Panc1 (cell line): ENCODE measurements at regions not wholly inside any gene's neighbourhood (a gene's known extent, or its start where the extent isn't known, plus 50 kb on each side); places are given as distances from the start of the nearest gene placed in this dataset.

Source experiments
- ATAC-seq: fragments of 200-7000 bp; cut with Tn5 transposase; 2 replicates; pipeline ENCODE4 v1.9.1; 2020; ENCODE audit warnings: mild to moderate bottlenecking, moderate library complexity
- BruUV-seq: library from RNA; stranded (reverse); fragments of 400-500 nt; replicated peaks from 2 replicates; lab custom pipeline; 2021; lab: Mats Ljungman, UMichigan
- CTCF ChIA-PET: fragments of 300-600 bp; sonication (Branson Sonifier 250); formaldehyde crosslinking; loops from one replicate; lab custom pipeline; 2022; ENCODE audit warnings: antibody characterized with exemption; lab: Charles Lee
- POLR2A ChIA-PET: fragments of 300-600 bp; sonication (Branson Sonifier 250); formaldehyde crosslinking; loops from one replicate; lab custom pipeline; 2022; ENCODE audit warnings: antibody characterized with exemption; lab: Charles Lee
- DNase-seq: peaks from one replicate; pipeline ENCODE4 v3.0.0-alpha.2; 2010; ENCODE audit warnings: low read depth, low spot score
- H3K27ac ChIP-seq: 2 replicates; pipeline ENCODE4 v1.5.1; 2011; ENCODE audit warnings: mild to moderate bottlenecking, low read length, inconsistent platforms
- H3K27me3 ChIP-seq: fragments of 200-500 bp; sonication (Bioruptor generic); 2 replicates; pipeline ENCODE4 v1.6.0; 2014; ENCODE audit warnings: low read length, inconsistent platforms; ENCODE audit not compliant: control insufficient read depth, insufficient read depth
- H3K36me3 ChIP-seq: fragments of 200-500 bp; sonication (Bioruptor generic); 2 replicates; pipeline ENCODE4 v1.5.1; 2014; ENCODE audit warnings: inconsistent platforms, mild to moderate bottlenecking, low read length, moderate library complexity; ENCODE audit not compliant: control insufficient read depth, insufficient read depth
- H3K4me1 ChIP-seq: 2 replicates; pipeline ENCODE4 v1.5.1; 2011; ENCODE audit warnings: inconsistent platforms, mild to moderate bottlenecking, low read length, moderate library complexity; ENCODE audit not compliant: control insufficient read depth, insufficient read depth
- H3K4me3 ChIP-seq, 2 experiments: 2 replicates each; pipeline ENCODE4 v1.5.1; 2011 to 2012; ENCODE audit warnings: low read depth in 2 of 2, low read length in 2 of 2, mild to moderate bottlenecking in 2 of 2, inconsistent platforms in 1 of 2, moderate library complexity in 1 of 2
- H3K9me3 ChIP-seq: fragments of 200-500 bp; sonication (Bioruptor generic); 2 replicates; pipeline ENCODE4 v1.5.1; 2014; ENCODE audit warnings: low read depth, mild to moderate bottlenecking, inconsistent platforms, low read length, moderate library complexity; ENCODE audit not compliant: control insufficient read depth, insufficient read depth
- CTCF ChIP-seq: fragments of 450-650 bp; IDR thresholded peaks from 2 replicates; pipeline ENCODE4 v1.5.1; 2017; ENCODE audit warnings: mild to moderate bottlenecking
- POLR2AphosphoS5 ChIP-seq: IDR thresholded peaks from 2 replicates; pipeline ENCODE4 v1.6.1; 2012; ENCODE audit warnings: mild to moderate bottlenecking, low read depth, low read length, moderate library complexity
- REST ChIP-seq, 2 experiments: IDR thresholded peaks; 2 replicates each; pipeline ENCODE4 v1.6.1; 2011 to 2012; ENCODE audit warnings: low read depth in 2 of 2, control low read depth in 1 of 2, low read length in 1 of 2, mild to moderate bottlenecking in 1 of 2, moderate library complexity in 1 of 2; ENCODE audit not compliant: insufficient read depth in 1 of 2
- SIN3A ChIP-seq: IDR thresholded peaks from 2 replicates; pipeline ENCODE4 v1.6.1; 2012; ENCODE audit warnings: low read depth, mild to moderate bottlenecking, low read length, moderate library complexity, borderline replicate concordance; ENCODE audit not compliant: insufficient read depth
- TCF7L2 ChIP-seq: IDR thresholded peaks from 2 replicates; pipeline ENCODE4 v1.6.1; 2011; ENCODE audit warnings: mild to moderate bottlenecking, low read depth, low read length, inconsistent platforms
- in situ Hi-C: cut with HindIII; loops from 2 replicates; pipeline ENCODE4 v1.10.0; 2016; ENCODE audit warnings: low sequenced_read_pairs, low pct_unique_long_range_greater_than_20kb
- intact Hi-C: fragments of 100-400 bp; cut with micrococcal nuclease; formaldehyde crosslinking; loops from one replicate; pipeline ENCODE4 v1.10.0; 2022; ENCODE audit not compliant: unreplicated experiment

DNA sequence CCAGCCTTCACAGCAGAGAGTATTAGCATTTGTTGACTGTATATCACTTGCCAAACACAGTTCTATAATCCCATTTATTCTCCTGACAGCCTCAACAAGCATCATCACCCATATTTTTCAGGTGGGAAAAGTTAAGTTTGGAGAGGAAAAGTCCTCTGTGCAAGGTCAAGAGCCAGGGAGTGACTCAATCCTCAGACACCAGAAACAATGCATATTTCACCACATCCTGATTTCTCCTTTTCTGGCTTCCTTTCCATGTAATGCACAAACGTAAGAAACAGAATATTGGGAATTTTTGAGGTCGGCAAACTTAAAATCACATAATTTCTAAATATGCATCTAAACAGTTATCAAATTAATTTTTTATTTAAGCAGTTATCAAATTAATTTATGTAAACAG is 116.0 kb upstream of the GADL1 start:
- no peaks in the 10 kb centered on the region for H3K27me3 ChIP-seq
- TF ChIP-seq REST (IDR thresholded peaks at IDR 0.05; ENCODE audit: insufficient read depth in 1 of 2, low read depth in 2 of 2, low read length in 1 of 2) (no peak), TCF7L2 (no peak), POLR2AphosphoS5 (no peak), SIN3A (no peak)
- intact Hi-C loops (no loop called here), in situ Hi-C loops (no loop called here)
- no peak overlapping the region for H3K4me3 ChIP-seq
- no TSS peak for BruUV-seq
- H3K4me1 ChIP-seq, result no peaks in the 10 kb centered on the region
- H3K36me3 ChIP-seq, result no peaks in the 10 kb centered on the region
- ATAC-seq (no peak), DNase-seq (no peak)
- H3K27ac ChIP-seq, result no peak overlapping the region
- CTCF ChIA-PET, result no interaction called here
- POLR2A ChIA-PET, result no interaction called here
- H3K9me3 ChIP-seq, result no peaks in the 10 kb centered on the region

- H3K27ac ChIP-seq, result no peak overlapping the region
- in situ Hi-C loops (no loop called here), intact Hi-C loops (no loop called here)
- no peak for DNase-seq
- TF ChIP-seq POLR2AphosphoS5, result no peak
- TF ChIP-seq CTCF, result no peak
- TF ChIP-seq REST (IDR thresholded peaks at IDR 0.05; ENCODE audit: insufficient read depth in 1 of 2, low read depth in 2 of 2, low read length in 1 of 2), result no peak
- no peak for TF ChIP-seq TCF7L2
- no peak for TF ChIP-seq SIN3A
- no peaks in the 10 kb centered on the region for H3K9me3 ChIP-seq
- ChIA-PET CTCF (no interaction called here), POLR2A (no interaction called here)
- no peaks in the 10 kb centered on the region for H3K27me3 ChIP-seq
- BruUV-seq, result no TSS peak
- no peak for ATAC-seq
- H3K4me3 ChIP-seq, result no peak overlapping the region
- H3K36me3 ChIP-seq, result no peaks in the 10 kb centered on the region
- H3K4me1 ChIP-seq, result no peaks in the 10 kb centered on the region
These were observed 116.9 kb upstream of the GADL1 start for GRCh38 chr3:31011380-31011779.
